ENCODE measurements at regions not wholly inside any gene's neighbourhood (a gene's known extent, or its start where the extent isn't known, plus 50 kb on each side); places are given as distances from the start of the nearest gene placed in this dataset.

GRCh38 chr2:106705877-106706276 lies 180.1 kb downstream of the ST6GAL2 start:
- Histone ChIP-seq H3K9me3 (ENCODE audit: control insufficient read depth in 2 of 2, insufficient read depth in 1 of 2, low read depth in 1 of 2, low read length in 1 of 2) (no peaks in the 10 kb centered on the region), H3K27ac (ENCODE audit: low read depth in 1 of 3, low read length in 2 of 3) (no peak overlapping the region), H3K4me3 (ENCODE audit: low read depth in 1 of 3, low read length in 3 of 3) (no peak overlapping the region), H3K36me3 (ENCODE audit: control insufficient read depth in 3 of 3, insufficient read depth in 2 of 3, low read depth in 1 of 3, low read length in 3 of 3) (no peaks in the 10 kb centered on the region), H3K4me1 (ENCODE audit: control insufficient read depth in 3 of 3, insufficient read depth in 2 of 3, low read depth in 1 of 3, low read length in 2 of 3) (no peaks in the 10 kb centered on the region), H3K27me3 (ENCODE audit: control insufficient read depth in 3 of 3, insufficient read depth in 3 of 3, low read length in 3 of 3) (no peaks in the 10 kb centered on the region)
- no peak for FAIRE-seq
- DNase-seq = no peak
- 55 to 69% (median 65%) methylated on average over 1 of the region's 1 CpG for WGBS, 3 donors

GRCh38 chr2:106706283-106706682 lies 179.7 kb downstream of the ST6GAL2 start:
- no peaks in the 10 kb centered on the region for H3K36me3 ChIP-seq (ENCODE audit: control insufficient read depth in 3 of 3, insufficient read depth in 2 of 3, low read depth in 1 of 3, low read length in 3 of 3)
- 76 to 95% (median 83%) methylated on average over 2 of the region's 2 CpGs for WGBS, 3 donors
- FAIRE-seq = no peak

GRCh38 chr2:106708209-106708608 lies 177.8 kb downstream of the ST6GAL2 start:
- no peak overlapping the region for H3K4me3 ChIP-seq (ENCODE audit: low read depth in 1 of 3, low read length in 3 of 3)
- WGBS, 3 donors = 10 to 31% (median 18%) methylated on average over 1 of the region's 1 CpG

More at GRCh38 chr2:106706283-106706682, 179.7 kb downstream of the ST6GAL2 start:
- H3K4me1 ChIP-seq (ENCODE audit: control insufficient read depth in 3 of 3, insufficient read depth in 2 of 3, low read depth in 1 of 3, low read length in 2 of 3) = no peaks in the 10 kb centered on the region
- no peak for DNase-seq
- no peaks in the 10 kb centered on the region for H3K27me3 ChIP-seq (ENCODE audit: control insufficient read depth in 3 of 3, insufficient read depth in 3 of 3, low read length in 3 of 3)
- H3K27ac ChIP-seq (ENCODE audit: low read depth in 1 of 3, low read length in 2 of 3) = no peak overlapping the region
- H3K9me3 ChIP-seq (ENCODE audit: control insufficient read depth in 2 of 2, insufficient read depth in 1 of 2, low read depth in 1 of 2, low read length in 1 of 2) = no peaks in the 10 kb centered on the region
- H3K4me3 ChIP-seq (ENCODE audit: low read depth in 1 of 3, low read length in 3 of 3) = no peak overlapping the region

GRCh38 chr2:106709229-106709628 lies 176.7 kb downstream of the ST6GAL2 start:
- no peak overlapping the region for H3K27ac ChIP-seq (ENCODE audit: low read depth in 1 of 3, low read length in 2 of 3)
- WGBS, 3 donors = 56 to 84% (median 59%) methylated on average over 1 of the region's 1 CpG
- H3K27me3 ChIP-seq (ENCODE audit: control insufficient read depth in 3 of 3, insufficient read depth in 3 of 3, low read length in 3 of 3) = no peaks in the 10 kb centered on the region
- no peak overlapping the region for H3K4me3 ChIP-seq (ENCODE audit: low read depth in 1 of 3, low read length in 3 of 3)
- no peak for FAIRE-seq
- DNase-seq = no peak
- peaks cover 0 to 6% of the 10 kb centered on the region in 2 donors for H3K9me3 ChIP-seq (ENCODE audit: control insufficient read depth in 2 of 2, insufficient read depth in 1 of 2, low read depth in 1 of 2, low read length in 1 of 2)
- no peaks in the 10 kb centered on the region for H3K4me1 ChIP-seq (ENCODE audit: control insufficient read depth in 3 of 3, insufficient read depth in 2 of 3, low read depth in 1 of 3, low read length in 2 of 3)
- no peaks in the 10 kb centered on the region for H3K36me3 ChIP-seq (ENCODE audit: control insufficient read depth in 3 of 3, insufficient read depth in 2 of 3, low read depth in 1 of 3, low read length in 3 of 3)

More at GRCh38 chr2:106708209-106708608, 177.8 kb downstream of the ST6GAL2 start:
- Histone ChIP-seq H3K9me3 (ENCODE audit: control insufficient read depth in 2 of 2, insufficient read depth in 1 of 2, low read depth in 1 of 2, low read length in 1 of 2) (peaks cover 0 to 6% of the 10 kb centered on the region in 2 donors), H3K27me3 (ENCODE audit: control insufficient read depth in 3 of 3, insufficient read depth in 3 of 3, low read length in 3 of 3) (no peaks in the 10 kb centered on the region), H3K4me1 (ENCODE audit: control insufficient read depth in 3 of 3, insufficient read depth in 2 of 3, low read depth in 1 of 3, low read length in 2 of 3) (no peaks in the 10 kb centered on the region), H3K27ac (ENCODE audit: low read depth in 1 of 3, low read length in 2 of 3) (no peak overlapping the region), H3K36me3 (ENCODE audit: control insufficient read depth in 3 of 3, insufficient read depth in 2 of 3, low read depth in 1 of 3, low read length in 3 of 3) (no peaks in the 10 kb centered on the region)
- DNase-seq (peak in 1 of 2 donors; percentile 6), FAIRE-seq (no peak)

GRCh38 chr2:106719222-106719621 lies 166.7 kb downstream of the ST6GAL2 start:
- WGBS, 3 donors = 68 to 78% (median 74%) methylated on average over 2 of the region's 2 CpGs
- Histone ChIP-seq H3K4me1 (ENCODE audit: control insufficient read depth in 3 of 3, insufficient read depth in 2 of 3, low read depth in 1 of 3, low read length in 2 of 3) (no peaks in the 10 kb centered on the region), H3K4me3 (ENCODE audit: low read depth in 1 of 3, low read length in 3 of 3) (no peak overlapping the region), H3K27ac (ENCODE audit: low read depth in 1 of 3, low read length in 2 of 3) (no peak overlapping the region), H3K36me3 (ENCODE audit: control insufficient read depth in 3 of 3, insufficient read depth in 2 of 3, low read depth in 1 of 3, low read length in 3 of 3) (no peaks in the 10 kb centered on the region), H3K9me3 (ENCODE audit: control insufficient read depth in 2 of 2, insufficient read depth in 1 of 2, low read depth in 1 of 2, low read length in 1 of 2) (peaks cover 0 to 3% of the 10 kb centered on the region in 2 donors), H3K27me3 (ENCODE audit: control insufficient read depth in 3 of 3, insufficient read depth in 3 of 3, low read length in 3 of 3) (no peaks in the 10 kb centered on the region)
- FAIRE-seq = no peak
- DNase-seq = no peak

- Histone ChIP-seq H3K36me3 (ENCODE audit: control insufficient read depth in 3 of 3, insufficient read depth in 2 of 3, low read depth in 1 of 3, low read length in 3 of 3) (no peaks in the 10 kb centered on the region), H3K4me3 (ENCODE audit: low read depth in 1 of 3, low read length in 3 of 3) (no peak overlapping the region), H3K27ac (ENCODE audit: low read depth in 1 of 3, low read length in 2 of 3) (no peak overlapping the region), H3K4me1 (ENCODE audit: control insufficient read depth in 3 of 3, insufficient read depth in 2 of 3, low read depth in 1 of 3, low read length in 2 of 3) (no peaks in the 10 kb centered on the region), H3K9me3 (ENCODE audit: control insufficient read depth in 2 of 2, insufficient read depth in 1 of 2, low read depth in 1 of 2, low read length in 1 of 2) (peaks cover 0 to 3% of the 10 kb centered on the region in 2 donors), H3K27me3 (ENCODE audit: control insufficient read depth in 3 of 3, insufficient read depth in 3 of 3, low read length in 3 of 3) (no peaks in the 10 kb centered on the region)
- WGBS, 3 donors = 55 to 74% (median 71%) methylated on average over 1 of the region's 1 CpG
- FAIRE-seq (no peak), DNase-seq (no peak)
Measured at GRCh38 chr2:106720026-106720425, 165.9 kb downstream of the ST6GAL2 start.

GRCh38 chr2:106724301-106724794 lies 161.6 kb downstream of the ST6GAL2 start:
- no peaks in the 10 kb centered on the region for H3K27me3 ChIP-seq (ENCODE audit: control insufficient read depth in 3 of 3, insufficient read depth in 3 of 3, low read length in 3 of 3)
- DNase-seq (no peak), FAIRE-seq (no peak)
- H3K9me3 ChIP-seq (ENCODE audit: control insufficient read depth in 2 of 2, insufficient read depth in 1 of 2, low read depth in 1 of 2, low read length in 1 of 2) = no peaks in the 10 kb centered on the region
- H3K27ac ChIP-seq (ENCODE audit: low read depth in 1 of 3, low read length in 2 of 3) = no peak overlapping the region
- no peaks in the 10 kb centered on the region for H3K4me1 ChIP-seq (ENCODE audit: control insufficient read depth in 3 of 3, insufficient read depth in 2 of 3, low read depth in 1 of 3, low read length in 2 of 3)
- 89 to 91% (median 89%) methylated on average over 7 of the region's 7 CpGs for WGBS, 3 donors
- no peak overlapping the region for H3K4me3 ChIP-seq (ENCODE audit: low read depth in 1 of 3, low read length in 3 of 3)
- no peaks in the 10 kb centered on the region for H3K36me3 ChIP-seq (ENCODE audit: control insufficient read depth in 3 of 3, insufficient read depth in 2 of 3, low read depth in 1 of 3, low read length in 3 of 3)

- no peak for DNase-seq
- 59 to 71% (median 67%) methylated on average over 4 of the region's 4 CpGs for WGBS, 3 donors
- Histone ChIP-seq H3K4me1 (ENCODE audit: control insufficient read depth in 3 of 3, insufficient read depth in 2 of 3, low read depth in 1 of 3, low read length in 2 of 3) (no peaks in the 10 kb centered on the region), H3K27ac (ENCODE audit: low read depth in 1 of 3, low read length in 2 of 3) (no peak overlapping the region), H3K4me3 (ENCODE audit: low read depth in 1 of 3, low read length in 3 of 3) (no peak overlapping the region), H3K27me3 (ENCODE audit: control insufficient read depth in 3 of 3, insufficient read depth in 3 of 3, low read length in 3 of 3) (no peaks in the 10 kb centered on the region), H3K9me3 (ENCODE audit: control insufficient read depth in 2 of 2, insufficient read depth in 1 of 2, low read depth in 1 of 2, low read length in 1 of 2) (peaks cover 0 to 3% of the 10 kb centered on the region in 2 donors), H3K36me3 (ENCODE audit: control insufficient read depth in 3 of 3, insufficient read depth in 2 of 3, low read depth in 1 of 3, low read length in 3 of 3) (no peaks in the 10 kb centered on the region)
- FAIRE-seq = no peak
Measured at GRCh38 chr2:106734165-106734564, 151.8 kb downstream of the ST6GAL2 start.

GRCh38 chr2:106735807-106736206 lies 150.2 kb downstream of the ST6GAL2 start:
- DNase-seq (no peak), FAIRE-seq (no peak)
- Histone ChIP-seq H3K9me3 (ENCODE audit: control insufficient read depth in 2 of 2, insufficient read depth in 1 of 2, low read depth in 1 of 2, low read length in 1 of 2) (peaks cover 0 to 3% of the 10 kb centered on the region in 2 donors), H3K27me3 (ENCODE audit: control insufficient read depth in 3 of 3, insufficient read depth in 3 of 3, low read length in 3 of 3) (no peaks in the 10 kb centered on the region), H3K4me3 (ENCODE audit: low read depth in 1 of 3, low read length in 3 of 3) (no peak overlapping the region), H3K4me1 (ENCODE audit: control insufficient read depth in 3 of 3, insufficient read depth in 2 of 3, low read depth in 1 of 3, low read length in 2 of 3) (no peaks in the 10 kb centered on the region), H3K27ac (ENCODE audit: low read depth in 1 of 3, low read length in 2 of 3) (no peak overlapping the region), H3K36me3 (ENCODE audit: control insufficient read depth in 3 of 3, insufficient read depth in 2 of 3, low read depth in 1 of 3, low read length in 3 of 3) (no peaks in the 10 kb centered on the region)
- 79 to 87% (median 81%) methylated on average over 5 of the region's 5 CpGs for WGBS, 3 donors

All from small intestine (tissue), 7 donors.